HuH-7.5 (cell line): ENCODE measurements at regions not wholly inside any gene's neighbourhood (a gene's known extent, or its start where the extent isn't known, plus 50 kb on each side); places are given as distances from the start of the nearest gene placed in this dataset.
A peak's percentile ranks its signal among the peaks of the same experiment; 100 is the strongest.
"Not testable (repeated sequence)": the region's sequence is repeated elsewhere in the genome, so short reads cannot be mapped to it uniquely, and the experiment has no call there.

Source experiments
- DNase-seq: peaks from one replicate; pipeline ENCODE4 v3.0.0; 2011; ENCODE audit warnings: low spot score

DNA sequence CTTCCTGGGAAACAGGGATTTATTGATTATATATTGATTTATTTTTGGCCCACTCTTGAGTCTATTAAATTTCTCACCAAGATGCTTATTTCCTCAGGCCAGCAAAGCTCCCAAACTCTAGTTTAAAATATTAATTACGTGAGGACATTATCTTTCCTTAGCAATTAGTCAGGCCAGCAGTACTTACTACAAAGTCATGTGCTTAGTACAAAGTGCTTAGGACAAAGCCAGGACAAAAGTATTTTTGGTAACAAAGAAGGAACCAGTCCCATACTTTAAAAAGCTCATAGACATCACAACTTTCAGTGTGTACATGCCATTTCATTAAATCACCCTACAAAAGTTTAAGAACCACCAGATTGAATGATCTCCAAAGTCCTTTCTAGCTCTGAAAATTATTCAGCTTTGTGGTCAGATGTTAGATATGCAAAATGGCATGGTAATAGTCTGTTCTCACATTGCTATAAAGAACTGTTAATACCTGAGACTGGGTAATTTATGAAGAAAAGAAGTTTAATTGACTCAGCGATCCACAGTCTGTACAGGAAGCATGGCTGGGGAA lies 94.7 kb upstream of the PWP1 start:
- DNase-seq = no peak

DNA sequence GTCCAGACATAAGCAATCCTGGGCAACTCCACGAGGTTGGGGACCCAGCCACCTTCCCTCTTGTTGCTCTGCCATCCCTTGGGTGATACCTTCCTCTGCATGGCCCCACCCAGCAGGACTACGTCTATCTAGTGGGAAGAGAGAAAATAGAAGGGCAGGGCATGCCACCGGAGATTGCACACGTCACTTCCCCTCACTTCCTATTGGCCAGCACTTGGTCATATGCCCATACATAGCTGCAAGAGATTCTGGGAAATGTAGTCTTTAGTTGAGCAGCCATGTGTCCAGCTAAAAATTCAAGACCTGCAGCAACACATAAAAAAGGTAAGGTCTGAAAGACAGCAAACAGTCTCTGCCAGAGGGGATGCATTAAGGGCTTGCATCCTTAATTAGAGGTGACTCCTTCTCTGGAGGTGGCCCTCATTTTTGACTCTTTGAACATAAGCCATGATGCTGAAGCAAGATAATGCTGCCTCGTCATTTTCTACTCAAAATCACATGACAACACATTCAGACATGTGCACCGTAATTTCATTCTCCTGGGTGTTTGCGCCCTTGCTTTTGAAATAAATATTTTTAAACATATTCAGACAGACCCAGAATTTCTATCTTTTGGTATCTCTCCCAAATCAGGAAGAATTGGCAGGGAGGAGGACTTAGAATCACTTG lies 91.8 kb upstream of the PWP1 start:
- no peak for DNase-seq

DNA sequence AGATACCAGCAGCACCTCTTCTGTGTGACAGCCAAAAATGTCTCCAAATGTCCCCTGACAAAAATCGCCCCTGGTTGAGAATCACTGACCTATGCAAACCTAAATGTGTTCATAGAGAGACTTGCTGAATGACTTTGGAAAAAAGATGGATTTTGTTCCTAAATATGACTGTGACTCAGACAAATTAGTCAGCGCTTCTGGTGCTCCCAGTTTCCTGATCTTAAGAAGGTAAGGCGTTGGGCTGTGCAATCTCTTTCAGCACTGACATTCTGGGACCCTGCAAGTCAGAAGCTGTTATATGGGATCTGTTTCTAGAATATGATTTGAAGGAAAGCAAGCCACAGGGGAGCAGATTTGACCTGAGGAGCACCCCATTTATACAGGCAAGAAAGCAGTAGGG lies 90.6 kb upstream of the PWP1 start:
- DNase-seq = no peak

DNA sequence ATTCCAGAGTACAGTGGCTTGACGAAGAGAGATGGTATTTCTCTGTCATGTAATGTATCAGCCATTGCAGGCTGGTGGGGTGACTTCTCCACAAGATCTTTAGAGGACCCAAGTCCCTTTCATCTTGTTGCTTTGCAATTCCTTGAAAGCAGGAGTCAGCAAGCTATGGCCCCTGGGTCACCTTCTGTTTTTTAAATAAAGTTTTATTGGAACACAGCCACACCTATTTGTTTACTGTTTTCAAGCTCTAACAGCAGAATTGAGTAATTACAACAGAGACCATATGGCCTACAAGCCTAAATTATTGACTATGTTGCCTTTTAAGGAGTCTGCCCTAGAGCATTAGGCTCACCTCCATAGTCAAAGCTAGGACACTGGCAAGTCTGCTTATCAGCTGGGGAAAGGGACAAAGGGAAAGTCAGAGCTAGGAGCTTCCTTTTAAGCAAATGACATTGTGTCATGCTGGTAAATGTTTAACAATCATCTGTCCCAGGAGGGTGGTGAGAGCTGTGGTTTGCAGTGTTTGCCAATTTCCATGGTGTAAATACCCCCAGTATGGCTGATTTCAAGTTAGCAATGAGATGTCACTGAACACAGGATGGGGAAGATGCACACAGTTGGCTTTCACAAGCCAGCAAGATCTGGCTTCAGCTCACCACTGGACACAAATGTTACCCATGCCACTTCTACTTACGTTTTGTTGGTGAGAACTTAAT lies 87.7 kb upstream of the PWP1 start:
- no peak for DNase-seq

DNA sequence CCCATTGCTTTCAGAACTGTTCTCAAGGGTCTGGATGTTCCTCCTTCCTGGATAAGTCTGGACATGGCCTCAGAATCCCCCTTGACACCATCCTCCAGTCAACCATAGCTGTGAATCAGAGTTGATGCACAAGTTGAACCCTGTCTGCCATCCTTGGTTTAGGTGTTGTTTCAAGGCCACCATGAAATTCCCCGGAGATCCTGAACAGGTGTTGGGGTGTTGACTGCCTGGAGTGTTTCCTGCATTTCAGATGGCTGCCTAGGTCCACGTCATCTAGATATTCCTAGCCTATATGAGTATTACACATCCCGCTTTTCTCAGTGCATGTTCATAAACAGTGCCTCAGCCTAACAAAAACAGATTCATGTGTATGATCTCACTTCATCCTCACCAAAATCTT lies 86.7 kb upstream of the PWP1 start:
- DNase-seq = no peak

DNA sequence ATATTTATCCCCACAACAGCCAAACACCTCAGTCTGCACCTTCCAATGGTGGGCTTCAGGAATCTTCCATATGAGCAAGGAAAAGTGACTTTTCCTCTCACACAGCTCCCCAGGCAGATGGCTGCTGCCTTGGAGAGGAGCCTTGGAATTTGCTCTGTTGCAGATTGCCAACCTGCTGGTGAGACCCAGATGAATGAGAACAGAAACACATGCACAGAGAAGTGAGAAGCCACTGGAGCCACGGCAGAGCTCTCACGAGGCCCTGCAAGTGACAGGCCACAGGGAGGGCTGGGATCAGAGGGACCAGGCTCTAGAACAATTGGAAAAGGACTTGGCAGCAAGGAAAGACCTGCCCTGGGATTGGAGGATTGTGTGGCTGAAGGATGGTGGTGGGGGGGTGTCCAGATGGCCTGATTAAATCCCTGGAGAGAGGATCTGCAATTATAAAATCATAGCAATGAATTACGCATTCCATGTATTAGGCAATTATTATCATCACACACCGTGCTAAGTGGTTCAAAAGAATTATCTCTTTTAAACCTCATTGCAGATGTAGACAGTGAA lies 84.9 kb upstream of the PWP1 start:
- no peak for DNase-seq

DNA sequence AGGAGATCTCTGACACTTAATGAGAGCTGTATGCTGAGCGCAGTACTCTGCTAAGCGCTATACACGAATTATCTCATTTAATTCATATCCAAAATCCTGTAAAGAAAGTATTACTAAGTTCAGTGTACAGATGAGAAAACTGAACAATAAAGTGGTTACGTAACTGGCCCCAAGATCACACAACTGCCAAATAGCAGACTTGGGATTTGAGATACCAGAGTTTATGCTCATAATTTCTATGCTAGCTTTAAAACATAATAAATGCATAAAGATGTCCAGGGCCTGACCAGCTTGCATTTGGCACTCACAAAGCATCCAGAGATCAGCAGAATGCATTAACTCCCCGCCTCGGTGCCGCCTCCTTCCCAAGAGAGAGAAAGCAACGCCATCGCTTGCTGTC lies 83.2 kb upstream of the PWP1 start:
- DNase-seq = no peak

DNA sequence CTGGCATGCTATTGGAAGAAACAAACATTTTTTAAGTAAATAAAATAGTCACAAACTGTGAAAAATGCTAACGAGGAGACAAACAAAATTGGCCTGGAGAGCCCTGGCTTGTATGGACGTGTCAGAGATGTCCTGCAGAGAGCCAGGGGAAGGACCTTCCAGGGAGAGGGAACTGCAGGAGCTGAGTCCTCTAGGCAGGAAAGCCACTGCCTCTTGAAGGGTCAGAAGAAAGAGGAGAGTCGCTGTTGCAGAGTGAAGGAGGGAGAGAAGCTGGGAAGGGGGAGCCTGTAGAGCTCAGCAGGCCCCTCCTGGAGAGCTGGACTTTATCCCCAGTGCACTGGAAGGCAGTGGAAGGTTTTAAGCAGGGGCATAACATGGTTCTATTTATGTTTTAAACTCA lies 80.3 kb upstream of the PWP1 start:
- DNase-seq = no peak

DNA sequence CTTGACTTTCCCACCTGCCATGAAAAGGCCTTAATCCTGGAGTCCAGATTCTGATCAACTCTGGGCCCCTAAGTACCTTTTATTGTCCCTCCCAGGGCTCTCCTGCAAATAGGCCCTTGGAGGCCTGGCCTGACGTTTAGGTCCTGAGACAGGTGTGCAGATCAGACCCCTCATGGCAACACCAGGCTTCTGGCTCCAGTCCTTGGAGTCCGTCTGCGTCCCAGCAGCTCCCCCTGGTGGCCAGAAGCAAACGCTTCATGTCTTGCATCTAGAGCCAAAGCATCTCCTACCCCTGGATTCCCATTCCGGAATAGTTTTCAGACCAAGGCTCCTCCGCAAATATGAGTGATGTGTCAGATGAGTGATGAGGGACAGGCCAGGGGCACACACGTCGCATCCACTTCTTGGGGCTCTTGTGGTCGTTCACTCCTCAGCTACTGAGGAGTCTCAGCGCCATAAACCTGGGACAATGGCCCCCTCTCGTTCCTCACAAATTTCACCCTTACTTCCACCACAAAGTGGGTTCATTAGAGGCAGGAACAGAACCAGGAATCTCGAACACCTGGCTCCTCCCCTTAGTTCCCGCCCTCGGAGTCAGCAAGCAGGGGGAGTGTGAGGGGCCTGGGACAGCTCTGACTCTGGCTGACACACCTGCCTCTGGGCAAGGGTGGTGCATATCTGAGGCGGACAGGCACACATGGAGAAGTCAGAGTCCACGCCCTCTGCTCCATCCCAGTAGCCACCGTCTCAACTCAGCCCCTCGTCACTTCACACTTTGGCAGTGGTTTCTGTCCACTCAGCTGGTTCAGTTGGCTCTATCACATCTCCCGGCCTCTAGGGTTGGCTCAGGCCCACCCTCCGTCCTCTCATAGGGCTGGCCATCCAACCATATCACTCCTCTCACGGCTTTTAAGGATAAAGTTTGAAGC lies 77.9 kb upstream of the PWP1 start:
- DNase-seq = peak; percentile 74

DNA sequence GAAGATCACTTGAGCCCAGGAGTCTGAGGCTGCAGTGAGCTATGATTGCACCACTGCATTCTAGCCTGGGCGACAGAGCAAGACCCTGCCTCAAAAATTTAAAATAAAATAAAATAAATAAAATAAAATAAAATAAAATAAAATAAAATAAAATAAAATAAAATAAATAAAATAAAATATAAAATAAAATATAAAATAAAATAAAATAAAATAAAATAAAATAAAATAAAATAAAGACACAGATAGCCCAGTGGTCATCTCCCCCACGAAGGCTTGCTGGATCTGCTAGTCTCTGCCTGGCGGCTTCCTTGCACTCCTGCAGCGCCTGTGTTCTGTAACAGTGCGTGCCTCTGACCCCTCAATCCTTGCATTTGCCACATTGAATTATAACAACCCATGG lies 76.8 kb upstream of the PWP1 start:
- not testable (repeated sequence) for DNase-seq

DNA sequence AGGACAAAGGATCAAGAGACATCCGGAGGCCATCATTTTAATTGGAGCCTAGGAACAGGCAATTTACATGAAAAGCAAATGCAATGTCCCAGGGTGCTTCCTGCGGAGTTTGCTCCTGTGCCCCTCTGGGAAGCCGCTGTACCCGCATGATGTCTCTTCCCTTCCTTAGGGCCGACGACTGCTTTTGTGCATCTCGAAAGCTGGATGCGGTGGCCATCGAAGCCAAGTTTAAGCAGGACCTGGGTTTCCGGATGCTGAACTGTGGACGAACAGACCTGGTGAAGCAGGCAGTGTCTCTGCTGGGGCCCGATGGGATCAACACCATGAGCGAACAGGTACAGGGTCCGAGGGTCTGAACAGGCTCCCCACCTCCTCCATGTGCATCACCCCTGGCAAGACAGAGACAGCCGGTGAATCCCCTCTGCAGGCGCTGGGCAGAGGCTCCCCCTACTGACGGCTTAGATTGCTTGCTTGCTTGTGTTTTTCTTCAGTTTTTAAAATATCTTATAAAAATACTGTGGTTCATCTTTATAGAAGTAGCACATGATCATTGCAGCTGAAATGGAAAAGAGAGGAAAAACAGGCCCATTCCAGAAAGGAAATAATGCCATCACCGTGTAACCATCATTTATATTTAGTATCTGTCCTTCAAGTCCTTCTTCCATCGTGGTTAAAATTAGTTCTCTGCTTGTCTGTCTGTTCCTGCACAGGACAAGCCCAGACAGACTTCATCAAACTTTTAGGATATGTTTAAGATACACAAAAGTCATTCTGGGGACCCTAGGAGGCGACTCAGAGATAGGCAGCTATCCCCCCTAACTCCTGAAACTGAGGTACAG lies 75.4 kb upstream of the PWP1 start:
- DNase-seq = peak; percentile 36

DNA sequence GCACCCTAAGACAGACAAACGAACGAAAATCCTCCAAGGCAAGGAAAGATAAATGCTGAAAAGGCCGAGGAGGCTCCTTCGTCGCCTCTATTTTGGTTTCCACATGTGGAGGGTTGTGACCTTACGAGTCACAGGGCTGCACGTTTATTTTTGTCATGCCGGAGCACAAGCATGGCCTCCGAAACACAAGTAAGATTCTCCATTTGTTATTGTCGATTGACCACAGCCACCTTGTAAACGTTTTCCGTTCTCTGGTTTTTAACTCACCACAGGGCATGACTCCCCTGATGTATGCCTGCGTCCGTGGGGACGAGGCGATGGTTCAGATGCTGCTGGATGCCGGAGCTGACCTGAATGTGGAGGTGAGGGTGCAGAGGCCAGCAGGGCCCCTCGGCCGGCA lies 73.1 kb upstream of the PWP1 start:
- no peak for DNase-seq

DNA sequence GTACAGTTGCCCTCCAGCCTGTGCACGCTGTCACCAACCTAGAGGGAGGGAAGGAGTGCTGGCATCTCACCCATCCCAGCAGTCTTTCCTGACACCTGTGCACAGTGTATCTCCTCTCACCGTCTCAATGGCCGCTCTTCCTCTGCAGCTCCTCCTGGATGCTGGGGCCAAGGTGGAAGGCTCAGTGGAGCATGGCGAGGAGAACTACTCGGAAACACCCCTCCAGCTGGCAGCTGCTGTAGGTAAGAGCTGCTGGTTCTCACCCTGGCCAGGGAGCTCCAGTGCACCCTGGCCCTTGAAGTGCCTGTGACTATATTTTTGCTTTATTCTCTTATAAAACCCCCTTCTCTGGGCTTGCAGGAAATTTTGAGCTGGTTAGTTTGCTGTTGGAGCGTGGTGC lies 68.7 kb upstream of the PWP1 start:
- no peak for DNase-seq

DNA sequence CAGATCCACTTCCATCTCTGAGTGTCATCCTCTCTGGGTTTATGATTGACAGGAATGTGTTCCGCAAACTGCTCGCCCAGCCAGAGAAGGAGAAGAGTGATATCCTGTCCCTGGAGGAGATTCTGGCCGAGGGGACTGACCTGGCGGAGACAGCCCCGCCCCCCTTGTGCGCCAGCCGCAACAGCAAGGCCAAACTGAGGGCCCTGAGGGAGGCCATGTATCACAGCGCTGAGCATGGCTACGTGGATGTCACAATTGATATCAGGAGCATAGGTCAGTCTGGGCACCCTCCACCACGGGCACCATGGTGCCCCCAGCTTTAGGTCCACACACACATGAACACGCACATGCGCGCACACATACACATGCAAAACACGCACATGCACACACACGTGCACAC lies 67.5 kb upstream of the PWP1 start:
- DNase-seq = no peak

DNA sequence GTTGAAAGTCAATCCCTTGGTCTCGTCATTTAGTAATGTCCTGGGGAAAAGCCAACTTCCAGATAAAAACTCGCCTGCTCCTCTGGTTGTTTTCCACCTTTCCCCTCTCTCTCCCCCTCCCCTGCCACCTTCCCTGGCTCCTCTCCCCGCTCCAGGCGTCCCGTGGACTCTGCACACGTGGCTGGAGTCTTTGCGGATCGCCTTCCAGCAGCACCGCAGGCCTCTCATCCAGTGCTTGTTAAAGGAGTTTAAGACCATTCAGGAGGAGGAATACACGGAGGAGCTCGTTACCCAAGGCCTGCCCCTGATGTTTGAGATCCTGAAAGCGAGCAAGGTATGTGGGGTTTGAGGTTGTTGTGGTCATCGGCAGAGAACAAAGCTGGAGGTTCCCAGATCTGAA lies 65.8 kb upstream of the PWP1 start:
- DNase-seq = no peak

DNA sequence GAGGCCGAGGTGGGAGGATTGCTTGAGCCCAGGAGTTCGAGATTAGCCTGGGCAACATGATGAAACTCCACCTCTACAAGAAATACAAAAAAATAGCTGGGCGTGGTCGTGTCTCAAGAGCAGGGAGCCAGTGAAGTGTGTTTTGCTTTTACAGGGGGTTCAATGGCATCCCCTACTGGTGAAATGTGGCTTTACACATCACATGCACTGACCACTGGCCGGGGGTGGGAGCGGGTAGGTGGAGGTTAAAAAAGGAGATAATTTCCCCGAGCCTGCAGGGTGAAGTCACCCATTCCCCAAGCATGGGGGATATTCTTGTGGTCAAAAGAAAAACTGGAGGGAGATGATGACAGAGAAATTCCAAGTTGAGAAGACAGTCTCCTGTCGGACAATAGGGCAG lies 63.6 kb upstream of the PWP1 start:
- no peak for DNase-seq

DNA sequence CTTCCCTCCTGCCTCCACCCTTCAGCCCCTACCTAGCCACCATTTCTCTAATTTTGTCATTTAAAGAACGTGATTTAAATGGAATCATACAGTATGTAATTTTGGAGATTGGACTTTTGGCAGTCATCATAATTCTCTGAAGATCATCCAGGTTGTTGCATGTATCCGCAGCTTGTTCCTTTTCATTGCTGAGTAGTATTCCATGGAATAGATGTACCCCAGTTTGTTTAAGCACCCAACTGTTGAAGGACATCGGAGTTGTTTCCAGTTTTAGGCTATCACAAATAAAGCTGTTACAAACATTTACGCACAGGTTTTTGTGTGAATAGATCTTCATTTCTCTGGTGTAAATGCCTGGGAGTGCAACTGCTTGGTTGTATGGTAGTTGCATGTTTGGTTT lies 61.1 kb upstream of the PWP1 start:
- no peak for DNase-seq

DNA sequence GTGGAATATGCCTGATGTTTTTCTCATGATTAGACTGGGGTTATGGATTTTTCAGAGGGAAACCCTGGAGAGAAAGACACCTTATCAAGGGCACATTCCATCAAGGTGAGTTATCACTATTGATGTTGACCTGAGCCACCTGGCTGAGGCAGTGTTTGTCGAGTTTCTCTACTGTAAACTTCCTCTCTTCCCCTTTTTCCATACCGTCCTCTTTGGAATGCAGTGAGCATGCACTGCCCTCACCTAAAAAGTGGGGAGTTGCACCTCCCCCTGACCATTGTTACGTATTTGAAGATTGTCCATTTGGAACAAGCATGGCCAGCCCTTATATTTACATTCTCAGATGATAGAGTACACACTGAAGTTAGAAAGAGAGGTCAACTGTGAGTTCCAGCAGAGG lies 53.9 kb upstream of the PWP1 start:
- DNase-seq = no peak

DNA sequence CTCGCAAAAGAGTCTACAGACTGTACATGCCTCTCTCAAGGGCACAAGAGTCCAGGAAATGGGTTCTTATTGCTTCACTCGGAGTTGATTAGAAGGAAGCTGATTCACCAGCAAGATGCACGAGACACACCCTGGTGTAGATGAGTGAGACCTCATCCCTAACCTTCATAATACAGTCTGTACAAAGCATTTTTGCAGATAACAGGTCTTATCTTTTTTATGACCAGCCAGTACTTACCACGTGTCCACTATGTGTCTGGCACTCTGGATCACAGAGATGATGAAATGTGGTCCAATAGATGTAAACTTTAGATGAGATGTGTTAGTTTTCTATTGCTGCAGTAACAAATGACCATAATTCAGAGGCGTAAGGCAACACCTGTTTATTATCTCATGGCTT lies 53.4 kb upstream of the PWP1 start:
- no peak for DNase-seq

DNA sequence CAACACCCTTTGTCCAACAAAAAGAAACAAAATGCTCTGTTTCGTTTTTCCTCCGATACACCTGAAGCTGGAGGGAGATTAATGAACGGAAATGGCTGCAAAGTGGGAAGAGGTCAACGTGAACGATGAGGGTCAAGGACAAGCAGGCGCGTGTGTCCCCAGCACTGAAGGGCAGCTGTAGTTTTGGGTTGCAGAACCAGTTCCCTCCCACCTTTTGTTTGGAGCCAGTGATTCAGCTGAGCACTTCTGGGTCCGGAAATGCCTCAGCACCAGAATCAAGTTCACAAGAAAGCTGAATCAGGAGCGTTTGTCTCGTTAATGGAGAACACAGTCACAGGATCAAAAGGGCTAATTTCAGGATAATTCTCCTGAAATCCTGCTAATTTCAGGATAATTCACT lies 51.1 kb upstream of the PWP1 start:
- no peak for DNase-seq

DNA sequence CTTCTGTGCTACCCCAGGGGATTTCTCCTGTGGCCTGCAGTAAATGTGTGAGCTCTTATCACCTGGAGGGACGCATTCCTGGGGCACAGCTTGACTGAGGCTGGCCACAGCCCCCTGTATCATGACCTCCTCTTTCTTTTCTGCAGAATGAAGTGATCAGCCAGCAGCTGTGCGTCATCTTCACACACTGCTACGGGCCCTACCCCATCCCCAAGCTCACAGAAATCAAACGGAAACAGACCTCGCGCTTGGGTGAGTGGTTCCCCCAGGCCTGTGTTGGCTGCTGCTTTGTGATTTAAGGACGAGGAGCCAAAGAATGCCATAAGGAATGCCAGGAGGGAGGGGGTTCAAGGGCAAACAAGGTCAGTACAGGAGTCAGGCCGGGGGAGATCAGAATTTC lies 50.5 kb upstream of the PWP1 start:
- no peak for DNase-seq
